Skeletal muscle satellite cell (primary cell): ENCODE measurements at regions not wholly inside any gene's neighbourhood (a gene's known extent, or its start where the extent isn't known, plus 50 kb on each side); places are given as distances from the start of the nearest gene placed in this dataset.

Experiments
- H3K27me3 ChIP-seq: 2 replicates; pipeline ENCODE4 v1.7.0; 2013; ENCODE audit warnings: low read length; ENCODE audit not compliant: control insufficient read depth, insufficient read depth
- H3K36me3 ChIP-seq: 2 replicates; pipeline ENCODE4 v1.7.0; 2013; ENCODE audit warnings: mild to moderate bottlenecking, control low read depth, low read length; ENCODE audit not compliant: insufficient read depth
- H3K4me1 ChIP-seq: 2 replicates; pipeline ENCODE4 v1.7.0; 2013; ENCODE audit warnings: low read length; ENCODE audit not compliant: control insufficient read depth, insufficient read depth
- H3K4me2 ChIP-seq: 2 replicates; pipeline ENCODE4 v1.7.0; 2013; ENCODE audit warnings: mild to moderate bottlenecking, low read length
- H3K4me3 ChIP-seq: 2 replicates; pipeline ENCODE4 v1.7.0; 2013; ENCODE audit warnings: low read length
- H3K9ac ChIP-seq: 2 replicates; pipeline ENCODE4 v1.7.0; 2013; ENCODE audit warnings: mild to moderate bottlenecking, low read depth, low read length, moderate library complexity
- H3K9me3 ChIP-seq: replicated peaks from 2 replicates; pipeline ENCODE4 v1.7.0; 2013; ENCODE audit warnings: mild to moderate bottlenecking, control low read depth, low read length

GRCh38 chr14:49173765-49174373 lies 412.3 kb downstream of the RPS29 start:
- Histone ChIP-seq H3K27me3 (no peaks in the 10 kb centered on the region), H3K9ac (no peak overlapping the region)

DNA sequence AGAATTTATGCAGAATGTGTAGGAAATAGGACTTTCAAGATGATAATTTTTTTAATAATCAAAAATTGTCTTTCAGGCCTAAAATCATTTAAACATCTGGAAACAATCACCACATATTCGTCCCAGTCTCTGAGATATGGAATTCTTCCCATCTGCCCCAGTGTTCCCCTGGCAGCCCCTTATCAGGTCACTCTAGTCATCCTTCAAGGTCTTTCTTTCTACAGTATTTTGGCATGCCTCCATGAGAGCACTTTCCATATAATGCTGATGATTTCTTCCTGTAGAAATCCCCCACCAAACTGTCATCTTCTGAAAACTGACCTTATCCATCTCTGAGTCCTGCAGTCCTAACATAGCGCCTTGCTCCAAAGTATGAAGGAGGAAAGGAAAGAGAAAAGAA lies 422.1 kb downstream of the RPS29 start:
- no peaks in the 10 kb centered on the region for H3K27me3 ChIP-seq
- H3K4me2 ChIP-seq = no peak overlapping the region
- peaks cover 2% of the 10 kb centered on the region for H3K9me3 ChIP-seq
- no peaks in the 10 kb centered on the region for H3K36me3 ChIP-seq
- H3K9ac ChIP-seq = no peak overlapping the region
- no peaks in the 10 kb centered on the region for H3K4me1 ChIP-seq
- H3K4me3 ChIP-seq = no peak overlapping the region

More at GRCh38 chr14:49173765-49174373, 412.3 kb downstream of the RPS29 start:
- no peak overlapping the region for H3K4me3 ChIP-seq
- no peaks in the 10 kb centered on the region for H3K9me3 ChIP-seq
- no peaks in the 10 kb centered on the region for H3K36me3 ChIP-seq
- no peak overlapping the region for H3K4me2 ChIP-seq
- H3K4me1 ChIP-seq = no peaks in the 10 kb centered on the region

GRCh38 chr14:49160983-49161382 lies 425.2 kb downstream of the RPS29 start:
- no peak overlapping the region for H3K4me2 ChIP-seq
- H3K36me3 ChIP-seq = no peaks in the 10 kb centered on the region
- no peak overlapping the region for H3K4me3 ChIP-seq
- H3K9me3 ChIP-seq = peaks cover 2% of the 10 kb centered on the region
- no peaks in the 10 kb centered on the region for H3K27me3 ChIP-seq
- no peak overlapping the region for H3K9ac ChIP-seq
- no peaks in the 10 kb centered on the region for H3K4me1 ChIP-seq

- Histone ChIP-seq H3K4me2 (no peak overlapping the region), H3K36me3 (no peaks in the 10 kb centered on the region), H3K27me3 (no peaks in the 10 kb centered on the region), H3K9me3 (peaks cover 2% of the 10 kb centered on the region), H3K4me1 (no peaks in the 10 kb centered on the region), H3K9ac (no peak overlapping the region), H3K4me3 (no peak overlapping the region)
Measured at GRCh38 chr14:49159081-49159480, 427.1 kb downstream of the RPS29 start.

DNA sequence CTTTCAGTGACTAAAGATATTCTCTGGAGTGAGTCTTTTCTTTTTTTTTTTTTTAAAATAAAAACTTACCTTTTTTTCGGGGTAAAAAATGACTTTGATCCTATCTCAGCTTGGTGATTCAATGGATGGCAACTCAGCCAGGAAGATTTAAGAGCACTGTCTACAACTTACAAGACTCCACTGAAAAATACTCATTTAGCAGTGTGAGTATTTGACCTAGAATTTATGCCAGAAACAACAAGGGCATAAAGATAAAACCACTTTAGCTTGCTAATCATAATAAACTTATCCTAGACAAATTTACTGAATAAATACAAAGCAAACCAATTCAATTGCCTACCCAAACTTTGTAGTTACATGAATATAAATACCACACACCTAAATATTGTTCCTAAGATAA lies 446.6 kb downstream of the RPS29 start:
- no peak overlapping the region for H3K4me2 ChIP-seq
- no peaks in the 10 kb centered on the region for H3K36me3 ChIP-seq
- H3K27me3 ChIP-seq = no peaks in the 10 kb centered on the region
- H3K9ac ChIP-seq = no peak overlapping the region
- H3K9me3 ChIP-seq = no peaks in the 10 kb centered on the region
- H3K4me1 ChIP-seq = no peaks in the 10 kb centered on the region
- no peak overlapping the region for H3K4me3 ChIP-seq

DNA sequence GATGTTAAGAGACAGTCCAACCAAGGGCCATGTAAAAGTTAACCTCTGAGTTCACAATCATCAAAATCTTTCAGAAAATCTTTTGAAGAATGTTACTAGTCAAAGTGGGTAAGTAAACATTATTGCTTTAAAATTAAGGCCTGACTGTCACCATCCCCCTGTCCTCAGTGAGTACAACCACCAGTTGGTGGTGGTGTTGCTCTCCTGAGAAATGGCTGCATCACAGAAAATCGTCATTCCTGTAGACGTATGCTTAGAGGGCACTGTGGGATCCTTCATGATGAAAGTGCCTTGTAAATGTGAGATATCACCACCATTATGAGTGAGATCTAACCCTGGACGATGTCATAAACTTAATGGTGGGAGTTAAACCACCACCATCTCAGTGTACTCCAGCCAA lies 451.2 kb downstream of the RPS29 start:
- no peaks in the 10 kb centered on the region for H3K9me3 ChIP-seq
- H3K4me3 ChIP-seq = no peak overlapping the region
- no peaks in the 10 kb centered on the region for H3K27me3 ChIP-seq
- no peaks in the 10 kb centered on the region for H3K4me1 ChIP-seq
- H3K4me2 ChIP-seq = no peak overlapping the region
- H3K36me3 ChIP-seq = no peaks in the 10 kb centered on the region
- H3K9ac ChIP-seq = no peak overlapping the region

GRCh38 chr14:49121246-49121645 lies 464.9 kb downstream of the RPS29 start:
- H3K4me2 ChIP-seq = no peak overlapping the region
- no peaks in the 10 kb centered on the region for H3K36me3 ChIP-seq
- H3K9me3 ChIP-seq = no peaks in the 10 kb centered on the region
- H3K4me3 ChIP-seq = no peak overlapping the region
- H3K4me1 ChIP-seq = no peaks in the 10 kb centered on the region
- no peaks in the 10 kb centered on the region for H3K27me3 ChIP-seq
- no peak overlapping the region for H3K9ac ChIP-seq

- peaks cover 5% of the 10 kb centered on the region for H3K9me3 ChIP-seq
- H3K4me3 ChIP-seq = no peak overlapping the region
- no peak overlapping the region for H3K9ac ChIP-seq
- no peaks in the 10 kb centered on the region for H3K36me3 ChIP-seq
- no peak overlapping the region for H3K4me2 ChIP-seq
- H3K27me3 ChIP-seq = no peaks in the 10 kb centered on the region
- no peaks in the 10 kb centered on the region for H3K4me1 ChIP-seq
Measured at GRCh38 chr14:49114161-49114893, 471.9 kb downstream of the RPS29 start.

DNA sequence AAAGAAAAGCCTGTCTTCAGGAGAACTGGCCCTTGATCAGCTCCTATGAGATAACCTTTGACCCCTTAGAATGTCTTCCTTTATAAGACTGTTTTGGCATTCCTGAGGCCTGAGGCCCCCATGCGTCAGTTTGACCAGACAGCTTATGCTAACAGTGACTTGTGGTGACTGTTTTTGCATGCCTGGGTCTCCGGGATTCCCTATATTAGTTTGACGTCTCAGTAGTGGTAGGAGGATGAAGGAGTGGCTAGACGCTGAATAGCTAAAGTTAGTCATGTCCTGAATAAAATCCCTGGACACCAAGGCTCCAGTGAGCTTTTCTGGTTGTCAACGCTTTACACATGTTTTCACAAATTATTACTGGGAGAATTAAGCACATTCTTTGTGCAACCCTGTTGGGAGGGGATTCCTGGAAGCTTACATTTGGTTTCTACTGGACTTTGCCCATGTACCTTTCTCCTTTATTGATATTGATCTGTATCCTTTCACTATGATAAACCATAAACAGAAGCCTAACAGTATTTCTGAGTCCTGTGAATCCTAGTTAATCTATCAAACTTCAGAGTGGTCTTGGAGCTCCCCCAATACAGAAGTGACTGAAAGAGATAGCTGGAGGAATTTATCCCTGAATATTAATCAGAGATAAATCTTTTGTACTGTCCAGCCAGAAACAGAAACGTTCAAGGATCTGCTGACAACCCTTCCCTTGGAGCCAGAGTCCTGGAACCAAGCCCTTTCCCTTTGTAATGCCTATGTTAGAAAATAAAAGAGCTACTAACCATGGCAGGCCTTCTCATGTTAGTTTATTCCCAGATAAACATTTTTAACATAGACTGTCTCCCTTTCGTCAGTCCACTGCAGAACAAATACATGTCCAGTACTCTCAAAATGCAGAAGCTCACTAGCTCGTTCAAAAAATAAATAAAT lies 479.2 kb downstream of the RPS29 start:
- Histone ChIP-seq H3K27me3 (no peaks in the 10 kb centered on the region), H3K36me3 (no peaks in the 10 kb centered on the region), H3K9ac (no peak overlapping the region), H3K4me2 (no peak overlapping the region), H3K4me1 (no peaks in the 10 kb centered on the region), H3K9me3 (no peaks in the 10 kb centered on the region), H3K4me3 (no peak overlapping the region)

DNA sequence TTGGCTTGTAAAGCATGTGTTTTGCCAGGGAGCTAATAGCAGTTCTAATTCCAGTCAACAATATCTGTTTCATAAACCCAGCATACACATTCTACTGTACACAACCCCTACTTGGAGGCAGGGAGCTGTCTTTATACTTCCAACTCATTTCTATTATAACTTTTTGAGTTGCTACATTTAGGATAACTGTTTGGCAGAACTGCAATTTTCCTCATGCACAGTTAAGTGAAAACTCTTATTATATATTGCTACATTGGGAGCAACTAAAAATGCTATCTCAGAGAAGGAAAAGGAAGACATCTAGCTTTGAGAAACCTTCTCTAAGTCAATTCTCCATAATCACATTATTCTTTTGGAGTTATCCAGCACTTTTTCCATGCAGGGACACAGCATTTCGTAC lies 480.2 kb downstream of the RPS29 start:
- Histone ChIP-seq H3K27me3 (no peaks in the 10 kb centered on the region), H3K4me1 (no peaks in the 10 kb centered on the region), H3K4me2 (no peak overlapping the region), H3K36me3 (no peaks in the 10 kb centered on the region), H3K4me3 (no peak overlapping the region), H3K9ac (no peak overlapping the region), H3K9me3 (no peaks in the 10 kb centered on the region)

DNA sequence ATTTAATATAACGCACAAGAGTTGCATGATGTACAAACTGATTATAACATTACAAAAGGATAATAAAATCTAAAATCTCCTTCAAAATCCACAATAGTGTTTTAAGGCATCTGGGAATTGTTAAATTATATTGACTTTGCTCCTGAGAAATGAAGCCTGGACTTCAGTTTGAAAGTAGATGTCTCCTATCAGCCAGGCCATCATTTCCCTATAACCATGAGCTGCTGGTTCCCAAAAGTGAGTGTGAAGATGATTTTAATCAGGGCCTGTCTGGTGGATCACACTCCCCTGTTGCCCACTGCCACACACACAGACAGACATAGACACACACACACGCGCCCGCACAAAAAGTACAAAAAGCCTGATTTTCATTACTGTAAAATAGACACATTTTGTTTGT lies 480.7 kb downstream of the RPS29 start:
- no peak overlapping the region for H3K4me2 ChIP-seq
- no peaks in the 10 kb centered on the region for H3K36me3 ChIP-seq
- no peak overlapping the region for H3K9ac ChIP-seq
- H3K4me1 ChIP-seq = no peaks in the 10 kb centered on the region
- H3K27me3 ChIP-seq = no peaks in the 10 kb centered on the region
- H3K9me3 ChIP-seq = no peaks in the 10 kb centered on the region
- no peak overlapping the region for H3K4me3 ChIP-seq
